Effector CD4-positive, alpha-beta T cell (primary cell): ENCODE measurements at regions not wholly inside any gene's neighbourhood (a gene's known extent, or its start where the extent isn't known, plus 50 kb on each side); places are given as distances from the start of the nearest gene placed in this dataset.

Experiments
- DNase-seq: peaks from one replicate; pipeline ENCODE4 v3.0.0-alpha.2; 2020

- DNase-seq, result no peak
Measured at GRCh38 chr6:169880516-169880915, 129.1 kb downstream of the ERMARD start.

GRCh38 chr6:169869301-169869700 is 117.9 kb downstream of the ERMARD start:
- DNase-seq, result no peak

- DNase-seq, result peak; percentile 21
Measured at GRCh38 chr6:169868458-169868857, 117.0 kb downstream of the ERMARD start.

- no peak for DNase-seq
Measured at GRCh38 chr6:169867751-169868191, 116.3 kb downstream of the ERMARD start.

- DNase-seq, result no peak
Measured at GRCh38 chr6:169866668-169867521, 115.5 kb downstream of the ERMARD start.

GRCh38 chr6:169866140-169866534 is 114.7 kb downstream of the ERMARD start:
- no peak for DNase-seq

- DNase-seq, result no peak
Measured at GRCh38 chr6:169865346-169866139, 114.1 kb downstream of the ERMARD start.

GRCh38 chr6:169864148-169865020 is 113.0 kb downstream of the ERMARD start:
- no peak for DNase-seq

GRCh38 chr6:169863710-169864109 is 112.3 kb downstream of the ERMARD start:
- no peak for DNase-seq

- DNase-seq, result no peak
Measured at GRCh38 chr6:169862892-169863525, 111.6 kb downstream of the ERMARD start.

- DNase-seq, result no peak
Measured at GRCh38 chr6:169862043-169862891, 110.8 kb downstream of the ERMARD start.

- no peak for DNase-seq
Measured at GRCh38 chr6:169861431-169862042, 110.1 kb downstream of the ERMARD start.

- no peak for DNase-seq
Measured at GRCh38 chr6:169859978-169860703, 108.7 kb downstream of the ERMARD start.

GRCh38 chr6:169859401-169859977 is 108.1 kb downstream of the ERMARD start:
- no peak for DNase-seq

GRCh38 chr6:169858935-169859351 is 107.5 kb downstream of the ERMARD start:
- DNase-seq, result no peak

GRCh38 chr6:169858293-169858934 is 107.0 kb downstream of the ERMARD start:
- no peak for DNase-seq

- no peak for DNase-seq
Measured at GRCh38 chr6:169857343-169858292, 106.2 kb downstream of the ERMARD start.
